Activated T-cell treated with anti-CD3 and anti-CD28 coated beads, Interleukin-2, amount 50 U/mL, for 4 hours (primary cell): ENCODE measurements at regions not wholly inside any gene's neighbourhood (a gene's known extent, or its start where the extent isn't known, plus 50 kb on each side); places are given as distances from the start of the nearest gene placed in this dataset.

Source experiments
- ATAC-seq, 2 donors: fragments of 200-7000 bp; cut with Tn5 transposase; one replicate each; pipeline ENCODE4 v1.10.0; 2021
- DNase-seq: peaks from one replicate; pipeline ENCODE4 v3.0.0-alpha.2; 2020
- H3K27me3 Mint-ChIP-seq: one replicate; pipeline ENCODE4 v1.8.0; 2021; ENCODE audit warnings: low read depth, mixed read lengths
- H3K36me3 Mint-ChIP-seq: one replicate; pipeline ENCODE4 v1.8.0; 2022; ENCODE audit warnings: mixed read lengths; ENCODE audit not compliant: insufficient read depth
- H3K4me1 Mint-ChIP-seq: one replicate; pipeline ENCODE4 v1.8.0; 2021; ENCODE audit warnings: low read depth, mixed read lengths
- H3K4me3 Mint-ChIP-seq: one replicate; pipeline ENCODE4 v1.8.0; 2021; ENCODE audit warnings: mild to moderate bottlenecking, moderate library complexity, mixed read lengths
- H3K9me3 Mint-ChIP-seq: one replicate; pipeline ENCODE4 v1.8.0; 2021; ENCODE audit warnings: mixed read lengths

- no peak overlapping the region for H3K4me3 Mint-ChIP-seq
- no peaks in the 10 kb centered on the region for H3K36me3 Mint-ChIP-seq
- H3K9me3 Mint-ChIP-seq, result peaks cover 10% of the 10 kb centered on the region
- ATAC-seq, result no peak
- H3K27me3 Mint-ChIP-seq, result no peaks in the 10 kb centered on the region
- no peaks in the 10 kb centered on the region for H3K4me1 Mint-ChIP-seq
- DNase-seq, result no peak
These were observed 737.2 kb upstream of the IGFBP3 start for GRCh38 chr7:46658281-46658680.

- Mint-ChIP-seq H3K4me3 (no peak overlapping the region), H3K36me3 (no peaks in the 10 kb centered on the region), H3K27me3 (no peaks in the 10 kb centered on the region), H3K9me3 (peaks cover 10% of the 10 kb centered on the region), H3K4me1 (no peaks in the 10 kb centered on the region)
- DNase-seq (no peak), ATAC-seq (no peak)
These were observed 733.7 kb upstream of the IGFBP3 start for GRCh38 chr7:46654546-46655443.

GRCh38 chr7:46653848-46654247, 732.8 kb upstream of the IGFBP3 start:
- Mint-ChIP-seq H3K9me3 (peaks cover 8% of the 10 kb centered on the region), H3K36me3 (no peaks in the 10 kb centered on the region), H3K4me3 (no peak overlapping the region), H3K27me3 (no peaks in the 10 kb centered on the region), H3K4me1 (no peaks in the 10 kb centered on the region)
- ATAC-seq (no peak), DNase-seq (no peak)

GRCh38 chr7:46652317-46652716, 731.2 kb upstream of the IGFBP3 start:
- no peaks in the 10 kb centered on the region for H3K4me1 Mint-ChIP-seq
- H3K9me3 Mint-ChIP-seq, result peaks cover 5% of the 10 kb centered on the region
- H3K27me3 Mint-ChIP-seq, result no peaks in the 10 kb centered on the region
- H3K4me3 Mint-ChIP-seq, result no peak overlapping the region
- DNase-seq (no peak), ATAC-seq (no peak)
- no peaks in the 10 kb centered on the region for H3K36me3 Mint-ChIP-seq

GRCh38 chr7:46651561-46652088, 730.6 kb upstream of the IGFBP3 start:
- Mint-ChIP-seq H3K9me3 (peaks cover 5% of the 10 kb centered on the region), H3K36me3 (no peaks in the 10 kb centered on the region), H3K4me3 (no peak overlapping the region), H3K27me3 (no peaks in the 10 kb centered on the region), H3K4me1 (no peaks in the 10 kb centered on the region)
- ATAC-seq (no peak), DNase-seq (no peak)

GRCh38 chr7:46651070-46651469, 730.0 kb upstream of the IGFBP3 start:
- Mint-ChIP-seq H3K27me3 (no peaks in the 10 kb centered on the region), H3K4me3 (no peak overlapping the region), H3K9me3 (peaks cover 4% of the 10 kb centered on the region), H3K36me3 (no peaks in the 10 kb centered on the region), H3K4me1 (no peaks in the 10 kb centered on the region)
- DNase-seq (no peak), ATAC-seq (no peak)

- no peaks in the 10 kb centered on the region for H3K36me3 Mint-ChIP-seq
- no peak overlapping the region for H3K4me3 Mint-ChIP-seq
- ATAC-seq (no peak), DNase-seq (no peak)
- no peaks in the 10 kb centered on the region for H3K9me3 Mint-ChIP-seq
- H3K4me1 Mint-ChIP-seq, result no peaks in the 10 kb centered on the region
- H3K27me3 Mint-ChIP-seq, result no peaks in the 10 kb centered on the region
These were observed 728.8 kb upstream of the IGFBP3 start for GRCh38 chr7:46649876-46650275.

- Mint-ChIP-seq H3K9me3 (peaks cover 4% of the 10 kb centered on the region), H3K4me1 (no peaks in the 10 kb centered on the region), H3K4me3 (no peak overlapping the region), H3K27me3 (no peaks in the 10 kb centered on the region), H3K36me3 (no peaks in the 10 kb centered on the region)
- no peak for ATAC-seq
- DNase-seq, result no peak
These were observed 717.0 kb upstream of the IGFBP3 start for GRCh38 chr7:46637793-46638735.

- Mint-ChIP-seq H3K36me3 (no peaks in the 10 kb centered on the region), H3K27me3 (no peaks in the 10 kb centered on the region), H3K4me3 (no peak overlapping the region), H3K9me3 (peaks cover 4% of the 10 kb centered on the region), H3K4me1 (no peaks in the 10 kb centered on the region)
- ATAC-seq (no peak), DNase-seq (no peak)
These were observed 715.0 kb upstream of the IGFBP3 start for GRCh38 chr7:46636022-46636421.

- Mint-ChIP-seq H3K4me3 (no peak overlapping the region), H3K9me3 (no peaks in the 10 kb centered on the region), H3K27me3 (no peaks in the 10 kb centered on the region), H3K36me3 (no peaks in the 10 kb centered on the region), H3K4me1 (no peaks in the 10 kb centered on the region)
- DNase-seq, result no peak
- ATAC-seq, result no peak
These were observed 712.7 kb upstream of the IGFBP3 start for GRCh38 chr7:46633630-46634240.

GRCh38 chr7:46633200-46633599, 712.1 kb upstream of the IGFBP3 start:
- H3K9me3 Mint-ChIP-seq, result no peaks in the 10 kb centered on the region
- ATAC-seq, result no peak
- no peaks in the 10 kb centered on the region for H3K36me3 Mint-ChIP-seq
- no peaks in the 10 kb centered on the region for H3K4me1 Mint-ChIP-seq
- H3K27me3 Mint-ChIP-seq, result no peaks in the 10 kb centered on the region
- no peak for DNase-seq
- no peak overlapping the region for H3K4me3 Mint-ChIP-seq

GRCh38 chr7:46630031-46630430, 709.0 kb upstream of the IGFBP3 start:
- no peak for ATAC-seq
- no peaks in the 10 kb centered on the region for H3K9me3 Mint-ChIP-seq
- H3K36me3 Mint-ChIP-seq, result no peaks in the 10 kb centered on the region
- no peak overlapping the region for H3K4me3 Mint-ChIP-seq
- no peak for DNase-seq
- H3K27me3 Mint-ChIP-seq, result no peaks in the 10 kb centered on the region
- H3K4me1 Mint-ChIP-seq, result no peaks in the 10 kb centered on the region

- no peaks in the 10 kb centered on the region for H3K9me3 Mint-ChIP-seq
- H3K27me3 Mint-ChIP-seq, result no peaks in the 10 kb centered on the region
These were observed 707.3 kb upstream of the IGFBP3 start for GRCh38 chr7:46628389-46628788.

GRCh38 chr7:46626691-46627310, 705.7 kb upstream of the IGFBP3 start:
- Mint-ChIP-seq H3K9me3 (no peaks in the 10 kb centered on the region), H3K4me3 (no peak overlapping the region), H3K4me1 (no peaks in the 10 kb centered on the region), H3K36me3 (no peaks in the 10 kb centered on the region), H3K27me3 (no peaks in the 10 kb centered on the region)
- no peak for ATAC-seq
- DNase-seq, result no peak

More at GRCh38 chr7:46628389-46628788, 707.3 kb upstream of the IGFBP3 start:
- DNase-seq, result no peak
- no peak overlapping the region for H3K4me3 Mint-ChIP-seq
- H3K36me3 Mint-ChIP-seq, result no peaks in the 10 kb centered on the region
- H3K4me1 Mint-ChIP-seq, result no peaks in the 10 kb centered on the region
- no peak for ATAC-seq
